Stimulated activated effector memory CD8-positive, alpha-beta T cell treated with anti-CD3 and anti-CD28 coated beads, Interleukin-12 subunit alpha, Interleukin-12 subunit beta, amount 100 ng/mL, for 72 hours (primary cell): ENCODE measurements at regions not wholly inside any gene's neighbourhood (a gene's known extent, or its start where the extent isn't known, plus 50 kb on each side); places are given as distances from the start of the nearest gene placed in this dataset.
A peak's percentile ranks its signal among the peaks of the same experiment; 100 is the strongest.

Experiments used
- ATAC-seq: fragments of 150-1000 bp; cut with Tn5 transposase; 2 replicates; pipeline ENCODE4 v1.10.0; 2021
- DNase-seq, 2 donors: peaks; one replicate each; pipeline ENCODE4 v3.0.0; 2021 to 2022; ENCODE audit warnings: low spot score in 2 of 2
- H3K27ac Mint-ChIP-seq: one replicate; pipeline ENCODE4 v1.8.0; 2022; ENCODE audit warnings: mild to moderate bottlenecking, mixed read lengths
- H3K36me3 Mint-ChIP-seq: one replicate; pipeline ENCODE4 v1.8.0; 2022; ENCODE audit warnings: mild to moderate bottlenecking, mixed read lengths
- H3K4me1 Mint-ChIP-seq: one replicate; pipeline ENCODE4 v1.8.0; 2022; ENCODE audit warnings: mixed read lengths
- H3K4me3 Mint-ChIP-seq: one replicate; pipeline ENCODE4 v1.8.0; 2022; ENCODE audit warnings: mild to moderate bottlenecking, mixed read lengths
- H3K9me3 Mint-ChIP-seq: one replicate; pipeline ENCODE4 v1.8.0; 2022; ENCODE audit warnings: mixed read lengths

DNA sequence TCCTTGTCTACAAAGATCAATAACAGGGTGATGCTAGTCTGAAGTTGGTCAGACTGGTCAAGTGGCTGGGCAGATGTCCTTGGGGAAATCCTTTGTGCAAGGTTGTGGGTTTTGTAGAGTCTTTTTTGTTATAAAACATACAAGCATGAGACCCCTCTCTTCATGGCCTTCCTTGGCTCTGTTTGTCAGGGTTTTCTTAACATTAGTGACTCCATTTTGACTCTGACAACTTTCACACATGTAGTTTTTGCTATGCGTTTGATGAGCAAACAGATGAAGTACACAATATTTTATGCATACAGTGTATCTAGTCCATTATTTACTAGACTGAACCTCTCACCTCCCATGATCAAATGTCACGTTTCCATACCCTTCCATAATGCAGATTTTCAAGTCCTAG is 151.2 kb upstream of the KLF7 start:
- H3K4me3 Mint-ChIP-seq, result no peak overlapping the region
- H3K4me1 Mint-ChIP-seq, result peaks cover 33% of the 10 kb centered on the region
- DNase-seq (no peak), ATAC-seq (no peak)
- no peaks in the 10 kb centered on the region for H3K9me3 Mint-ChIP-seq
- H3K27ac Mint-ChIP-seq, result peak overlapping the region; percentile 41
- no peaks in the 10 kb centered on the region for H3K36me3 Mint-ChIP-seq

DNA sequence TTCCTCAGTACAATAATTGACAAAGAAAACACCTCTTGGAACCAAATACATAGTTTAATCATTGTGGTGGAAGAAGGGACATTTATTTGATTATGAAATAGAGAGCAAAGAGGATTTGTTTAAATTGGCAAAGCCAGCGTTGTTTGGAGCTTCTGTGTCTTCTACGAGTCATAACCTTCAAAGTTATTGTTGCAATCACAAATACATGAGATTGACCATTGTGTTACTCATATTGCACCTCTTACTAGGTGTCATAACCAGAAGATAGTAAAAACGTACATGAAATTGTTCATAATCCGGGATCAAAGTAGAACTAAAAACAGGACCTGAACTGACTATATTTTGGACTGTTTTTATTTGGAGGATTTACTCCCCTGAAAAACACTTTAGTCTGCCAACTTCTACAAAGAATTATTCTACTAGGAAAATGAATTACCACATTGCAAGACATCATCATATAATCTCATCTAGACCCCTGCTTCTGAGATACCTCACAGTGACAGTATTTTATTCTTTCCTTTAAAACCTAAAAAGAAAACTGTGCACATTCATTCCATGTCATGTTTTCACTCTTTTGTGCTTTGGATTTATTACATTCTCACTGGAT is 151.7 kb upstream of the KLF7 start:
- peak; percentile 94 for ATAC-seq
- DNase-seq, result no peak
- peaks cover 30% of the 10 kb centered on the region for H3K4me1 Mint-ChIP-seq

DNA sequence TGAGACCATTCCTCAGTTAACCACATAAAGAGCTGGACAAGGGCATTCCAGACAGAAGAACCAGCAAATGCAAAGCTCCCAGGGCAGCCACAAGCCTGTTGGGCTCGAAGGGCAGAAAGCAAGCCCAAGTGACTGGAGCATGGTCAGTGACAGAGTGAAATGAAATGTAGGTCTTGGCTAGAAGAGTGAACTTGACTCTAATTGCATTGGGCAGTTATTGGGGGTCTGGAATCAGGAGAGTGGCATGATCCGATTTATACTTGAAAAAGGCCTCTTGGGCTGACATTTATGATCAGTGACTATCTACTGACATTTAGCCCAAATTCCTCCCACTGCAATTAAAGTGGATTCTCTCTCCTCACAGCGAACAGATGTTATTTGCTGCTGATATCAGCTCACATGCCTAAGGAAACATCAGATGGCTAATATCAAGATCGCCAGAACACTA is 152.5 kb upstream of the KLF7 start:
- H3K9me3 Mint-ChIP-seq, result no peaks in the 10 kb centered on the region
- H3K4me1 Mint-ChIP-seq, result peaks cover 30% of the 10 kb centered on the region
- DNase-seq (no peak), ATAC-seq (no peak)
- peak overlapping the region; percentile 3 for H3K4me3 Mint-ChIP-seq
- H3K36me3 Mint-ChIP-seq, result no peaks in the 10 kb centered on the region
- peak overlapping the region; percentile 41 for H3K27ac Mint-ChIP-seq

More for the DNA sequence above, 151.7 kb upstream of the KLF7 start:
- Mint-ChIP-seq H3K4me3 (peak overlapping the region; percentile 3), H3K36me3 (no peaks in the 10 kb centered on the region), H3K9me3 (no peaks in the 10 kb centered on the region), H3K27ac (peak overlapping the region; percentile 41)

DNA sequence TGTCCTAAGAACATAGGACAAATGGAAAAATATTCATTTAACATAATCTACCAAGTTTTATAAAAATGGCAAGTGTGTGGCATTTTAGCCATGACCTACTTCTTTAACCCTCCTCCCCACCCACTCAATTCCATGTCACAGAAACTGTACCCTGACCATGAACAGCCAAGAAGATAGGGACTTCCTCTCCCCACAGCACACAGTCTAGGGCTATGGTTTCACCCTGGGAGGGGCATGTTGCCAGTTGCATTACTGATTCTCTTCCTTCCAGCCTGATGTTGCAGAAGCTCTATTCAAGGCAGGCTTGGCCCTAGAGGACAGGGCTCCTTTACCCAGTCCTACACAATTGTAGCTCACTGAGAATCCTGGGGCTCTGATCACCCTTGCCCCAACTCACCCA is 153.6 kb upstream of the KLF7 start:
- DNase-seq (no peak), ATAC-seq (peak; percentile 47)
- no peak overlapping the region for H3K4me3 Mint-ChIP-seq
- H3K36me3 Mint-ChIP-seq, result no peaks in the 10 kb centered on the region
- H3K4me1 Mint-ChIP-seq, result peaks cover 36% of the 10 kb centered on the region
- H3K27ac Mint-ChIP-seq, result no peak overlapping the region
- no peaks in the 10 kb centered on the region for H3K9me3 Mint-ChIP-seq

DNA sequence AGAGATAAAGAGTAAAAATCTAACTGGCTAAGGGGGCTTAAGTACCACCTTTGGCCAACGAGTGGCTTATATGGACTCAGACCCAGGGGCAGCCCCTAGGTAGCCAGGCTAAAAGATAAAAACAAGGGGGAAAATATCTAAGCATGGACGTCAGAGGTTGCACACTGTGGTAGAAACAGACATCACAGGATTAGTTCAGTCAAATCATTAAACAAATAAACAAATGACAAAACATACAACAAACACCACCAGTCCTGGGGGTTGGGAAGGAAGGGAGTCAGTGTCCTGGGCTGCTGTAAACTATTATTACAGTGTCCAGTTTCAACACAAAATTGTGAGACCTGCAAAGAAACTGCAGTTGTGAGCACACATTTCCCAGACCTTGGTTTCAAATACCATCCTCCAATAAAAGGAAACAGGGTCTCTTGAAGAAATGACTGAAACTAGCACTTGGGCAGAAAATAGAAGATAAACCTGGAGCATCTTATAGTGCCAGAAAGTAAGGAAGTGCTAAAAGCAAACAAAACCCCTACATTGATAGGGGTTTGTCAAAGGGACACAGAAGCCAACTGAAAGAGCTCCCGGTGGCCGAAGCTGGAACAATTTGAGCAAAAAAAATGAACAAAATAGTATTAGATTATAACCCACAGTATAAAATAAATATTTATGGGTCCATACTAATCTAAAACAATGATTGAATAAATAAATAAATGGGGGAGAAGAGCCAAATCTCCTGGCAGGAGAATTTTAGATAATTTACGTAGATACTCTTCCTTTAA is 154.8 kb upstream of the KLF7 start:
- no peak for DNase-seq
- Mint-ChIP-seq H3K4me1 (peaks cover 36% of the 10 kb centered on the region), H3K36me3 (no peaks in the 10 kb centered on the region), H3K27ac (no peak overlapping the region), H3K4me3 (no peak overlapping the region), H3K9me3 (no peaks in the 10 kb centered on the region)
- ATAC-seq, result no peak

DNA sequence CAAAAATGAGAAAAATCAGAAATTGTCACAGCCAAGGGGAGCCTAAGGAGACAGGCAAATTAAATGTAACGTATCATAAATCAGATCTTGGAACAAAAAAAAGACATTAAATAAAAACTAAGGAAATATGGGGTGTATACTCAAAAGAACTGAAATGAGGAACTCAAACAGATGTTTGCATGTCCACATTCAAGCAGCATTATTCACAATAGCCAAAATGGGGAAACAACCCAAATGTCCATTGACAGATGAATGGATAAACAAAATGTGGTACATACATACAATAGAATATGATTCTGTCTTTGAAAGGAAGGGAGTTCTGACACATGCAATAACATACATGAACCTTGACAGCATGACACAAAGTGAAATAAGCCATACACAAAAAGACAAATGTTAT is 155.8 kb upstream of the KLF7 start:
- no peak overlapping the region for H3K27ac Mint-ChIP-seq
- no peaks in the 10 kb centered on the region for H3K9me3 Mint-ChIP-seq
- H3K36me3 Mint-ChIP-seq, result no peaks in the 10 kb centered on the region
- no peak for ATAC-seq
- DNase-seq, result no peak
- H3K4me3 Mint-ChIP-seq, result no peak overlapping the region
- peaks cover 35% of the 10 kb centered on the region for H3K4me1 Mint-ChIP-seq

DNA sequence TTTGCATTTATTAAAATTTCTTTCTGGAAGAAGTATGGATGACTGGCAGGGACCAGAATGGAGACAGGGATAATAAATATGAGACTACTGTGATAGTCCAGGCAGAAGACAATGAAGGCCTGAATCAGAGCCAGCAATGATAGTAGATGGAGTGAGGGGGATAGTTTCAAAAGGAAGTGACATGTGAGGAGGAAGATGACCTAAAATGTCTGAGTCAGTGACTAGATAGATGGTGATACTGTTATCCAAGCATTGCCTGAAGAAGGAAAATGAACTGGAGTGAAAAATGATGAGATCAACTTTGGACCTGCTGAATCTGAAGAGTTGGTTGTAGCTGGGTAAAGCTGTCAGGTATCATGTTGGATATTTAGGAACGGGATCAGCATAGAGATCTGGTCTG is 158.3 kb upstream of the KLF7 start:
- H3K9me3 Mint-ChIP-seq, result no peaks in the 10 kb centered on the region
- peaks cover 31% of the 10 kb centered on the region for H3K4me1 Mint-ChIP-seq
- DNase-seq, result no peak
- H3K4me3 Mint-ChIP-seq, result no peak overlapping the region
- no peak for ATAC-seq
- no peaks in the 10 kb centered on the region for H3K36me3 Mint-ChIP-seq
- H3K27ac Mint-ChIP-seq, result peak overlapping the region; percentile 35

DNA sequence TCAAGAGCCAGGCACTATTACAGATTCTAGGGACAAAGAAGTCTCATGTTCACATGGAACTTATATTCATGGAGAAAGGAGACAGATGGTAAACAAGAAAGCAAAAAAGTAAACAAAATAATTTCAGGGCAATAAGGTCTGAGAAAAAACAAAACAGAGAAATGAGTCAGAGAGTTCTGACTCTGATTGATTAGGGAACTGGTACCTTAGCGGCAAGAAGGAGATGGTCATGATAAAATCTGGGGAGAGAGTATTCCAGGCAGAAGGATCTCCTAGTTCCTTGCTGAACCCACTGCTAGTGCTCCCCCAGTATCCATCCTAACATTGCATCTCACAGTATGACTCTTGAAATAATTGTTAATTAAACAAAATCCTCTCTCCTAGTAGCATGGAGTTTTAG is 161.8 kb upstream of the KLF7 start:
- Mint-ChIP-seq H3K9me3 (no peaks in the 10 kb centered on the region), H3K27ac (no peak overlapping the region), H3K36me3 (peaks cover 7% of the 10 kb centered on the region), H3K4me1 (peaks cover 51% of the 10 kb centered on the region), H3K4me3 (no peak overlapping the region)
- no peak for ATAC-seq
- DNase-seq, result no peak

DNA sequence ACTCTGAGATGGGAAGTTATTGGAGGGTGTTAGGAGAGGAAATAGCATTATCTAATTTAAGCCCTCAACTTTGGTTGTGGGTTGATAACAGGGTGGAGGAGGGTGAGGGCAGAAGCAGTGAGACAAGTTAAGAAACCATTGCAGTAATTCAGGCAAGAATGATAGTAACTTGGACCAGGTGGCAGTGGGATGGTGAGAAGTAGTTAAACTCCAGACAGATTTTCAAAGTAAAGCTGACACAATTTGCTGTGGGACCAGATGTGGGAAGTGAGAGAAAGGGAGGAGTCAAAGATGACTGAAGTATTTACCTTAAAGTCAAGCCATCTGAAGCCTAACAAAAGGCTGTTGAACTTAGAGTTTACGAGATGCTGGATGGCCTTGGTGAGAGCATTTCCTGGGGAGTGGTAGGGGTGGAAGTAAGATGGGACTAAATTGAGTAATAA is 163.2 kb upstream of the KLF7 start:
- Mint-ChIP-seq H3K27ac (peak overlapping the region; percentile 95), H3K4me1 (peaks cover 61% of the 10 kb centered on the region), H3K36me3 (peaks cover 8% of the 10 kb centered on the region), H3K9me3 (no peaks in the 10 kb centered on the region), H3K4me3 (peak overlapping the region; percentile 69)
- DNase-seq (no peak), ATAC-seq (no peak)

DNA sequence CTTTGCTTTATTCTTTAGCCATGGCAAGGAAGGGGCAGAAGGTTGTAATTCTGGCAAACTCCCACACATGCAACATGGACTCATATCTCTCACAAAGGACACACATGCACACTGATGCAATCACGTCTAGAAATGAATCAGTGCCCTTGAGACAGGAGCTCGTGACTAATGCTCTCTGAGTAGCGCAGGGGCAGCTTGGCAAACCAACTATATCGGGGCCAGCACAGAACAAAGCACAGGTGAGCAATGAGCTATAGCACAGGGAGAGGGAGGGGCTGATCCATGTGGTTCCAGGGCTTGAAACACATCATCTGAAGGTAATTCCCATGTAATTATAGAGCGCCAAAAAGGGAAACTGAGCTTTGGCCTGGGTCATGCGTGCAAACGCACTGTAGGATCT is 165.2 kb upstream of the KLF7 start:
- peak; percentile 90 for ATAC-seq
- H3K36me3 Mint-ChIP-seq, result peaks cover 14% of the 10 kb centered on the region
- H3K9me3 Mint-ChIP-seq, result no peaks in the 10 kb centered on the region
- peaks cover 78% of the 10 kb centered on the region for H3K4me1 Mint-ChIP-seq
- peak; percentile 42 to 82 for DNase-seq
- peak overlapping the region; percentile 56 for H3K4me3 Mint-ChIP-seq
- H3K27ac Mint-ChIP-seq, result peak overlapping the region; percentile 95

DNA sequence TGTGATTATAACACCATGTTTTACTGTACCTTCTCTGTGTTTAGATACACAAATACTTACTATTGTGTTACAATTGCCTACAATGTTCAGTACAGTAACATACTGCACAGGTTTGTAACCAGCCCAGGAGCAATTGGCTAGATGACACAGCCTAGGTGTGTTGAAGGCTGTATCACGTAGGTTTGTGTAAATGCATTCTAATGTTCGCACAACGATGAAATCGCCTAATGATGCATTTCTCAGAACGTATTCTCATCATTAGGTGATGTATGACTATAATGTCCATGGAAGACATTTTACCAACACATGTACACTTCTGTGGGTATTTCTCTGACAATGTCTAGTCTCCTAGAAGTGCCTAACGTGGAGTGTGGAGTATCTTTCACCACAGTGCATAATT is 165.9 kb upstream of the KLF7 start:
- peaks cover 79% of the 10 kb centered on the region for H3K4me1 Mint-ChIP-seq

DNA sequence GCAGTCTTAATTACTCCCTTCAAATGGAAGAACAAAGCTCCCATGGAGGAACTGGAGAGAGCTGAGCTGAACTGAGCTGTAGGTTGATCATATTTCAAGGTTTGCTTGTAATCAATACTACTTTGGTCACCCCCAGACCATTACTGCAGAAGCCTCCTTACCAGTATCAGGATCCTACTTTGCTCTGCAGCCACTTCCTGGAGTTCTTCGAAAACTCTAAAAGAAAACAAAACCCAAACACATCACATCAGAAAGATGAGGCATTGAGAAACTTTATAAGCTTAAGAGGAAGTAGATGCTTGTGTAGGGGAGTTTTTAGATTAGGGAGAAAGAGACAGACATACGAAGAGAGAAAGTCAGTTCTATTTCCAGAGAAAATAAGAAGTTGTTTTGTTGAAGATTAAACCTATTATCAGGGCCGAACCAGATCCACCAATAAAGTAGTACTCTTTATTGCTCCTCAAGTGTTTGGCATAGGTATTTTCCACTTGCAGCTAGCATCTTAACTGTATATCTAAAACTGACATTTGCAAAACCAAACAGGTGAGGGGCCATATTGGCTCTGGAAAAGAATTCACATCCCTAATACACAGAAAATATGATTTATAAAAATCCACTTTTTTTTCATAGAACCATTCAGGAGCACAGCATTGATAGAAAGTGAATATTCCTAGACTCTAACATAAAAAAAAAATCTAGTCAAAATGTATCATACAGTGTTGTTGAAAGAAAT is 166.9 kb upstream of the KLF7 start:
- H3K36me3 Mint-ChIP-seq, result peaks cover 14% of the 10 kb centered on the region
- no peaks in the 10 kb centered on the region for H3K9me3 Mint-ChIP-seq
- ATAC-seq (peak; percentile 12), DNase-seq (no peak)
- peak overlapping the region; percentile 95 for H3K27ac Mint-ChIP-seq
- peaks cover 83% of the 10 kb centered on the region for H3K4me1 Mint-ChIP-seq
- H3K4me3 Mint-ChIP-seq, result peak overlapping the region; percentile 65

More for the DNA sequence above, 165.9 kb upstream of the KLF7 start:
- Mint-ChIP-seq H3K36me3 (peaks cover 14% of the 10 kb centered on the region), H3K4me3 (peak overlapping the region; percentile 65), H3K9me3 (no peaks in the 10 kb centered on the region), H3K27ac (peak overlapping the region; percentile 95)
- ATAC-seq (no peak), DNase-seq (no peak)

DNA sequence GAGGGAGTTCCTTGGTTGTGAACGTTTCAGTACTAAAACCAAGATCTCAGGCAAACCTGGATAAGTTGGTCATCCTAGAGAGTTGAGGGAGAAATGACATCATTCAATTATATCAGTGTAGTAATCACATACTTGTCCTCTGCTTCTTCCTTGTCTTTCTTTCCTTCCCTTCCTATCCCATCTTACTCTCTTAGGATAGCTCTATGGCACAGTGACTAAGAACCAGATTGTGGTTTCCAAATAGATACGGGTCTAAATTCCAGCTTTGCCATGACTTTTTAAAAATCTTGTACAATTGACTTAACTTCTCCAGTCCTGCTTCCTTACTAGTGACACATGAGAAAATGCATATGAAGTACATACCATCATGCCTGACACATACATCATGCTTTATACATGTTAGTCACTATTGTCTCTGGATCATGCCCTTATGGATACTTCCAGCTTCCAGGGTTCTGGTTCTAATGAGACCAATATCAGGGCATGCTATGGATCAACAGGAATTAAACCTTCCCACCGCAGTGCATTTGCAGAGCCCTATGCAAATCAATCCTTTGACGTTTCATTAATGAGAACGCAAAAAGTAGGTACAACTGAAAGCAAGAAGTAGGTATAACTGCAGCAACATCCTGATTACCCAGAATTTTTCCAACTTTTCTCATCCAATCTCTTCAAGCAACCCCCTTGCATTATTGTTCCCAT is 168.0 kb upstream of the KLF7 start:
- H3K36me3 Mint-ChIP-seq, result peaks cover 14% of the 10 kb centered on the region
- no peaks in the 10 kb centered on the region for H3K9me3 Mint-ChIP-seq
- H3K4me3 Mint-ChIP-seq, result peak overlapping the region; percentile 65
- peaks cover 79% of the 10 kb centered on the region for H3K4me1 Mint-ChIP-seq
- ATAC-seq, result no peak
- no peak for DNase-seq
- H3K27ac Mint-ChIP-seq, result peak overlapping the region; percentile 95

DNA sequence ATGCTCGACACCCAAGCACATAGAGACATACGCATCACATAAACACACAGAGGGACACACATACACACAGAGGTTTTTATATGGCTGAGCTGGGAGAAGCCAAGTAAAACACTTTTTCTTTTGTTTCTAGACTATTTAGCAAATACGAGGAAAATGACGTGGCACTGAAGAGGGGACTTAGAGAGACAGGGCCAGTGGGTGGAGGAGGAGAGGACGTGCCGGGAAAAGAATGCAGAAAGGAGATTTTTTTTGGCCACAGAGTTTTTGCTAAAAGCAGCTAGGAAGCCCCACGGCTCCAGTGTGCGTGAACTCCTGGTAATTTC is 168.5 kb upstream of the KLF7 start:
- peak; percentile 25 for ATAC-seq
- DNase-seq, result no peak
- peak overlapping the region; percentile 65 for H3K4me3 Mint-ChIP-seq
- H3K36me3 Mint-ChIP-seq, result peaks cover 14% of the 10 kb centered on the region
- peaks cover 74% of the 10 kb centered on the region for H3K4me1 Mint-ChIP-seq
- no peaks in the 10 kb centered on the region for H3K9me3 Mint-ChIP-seq
- H3K27ac Mint-ChIP-seq, result peak overlapping the region; percentile 95
